ENCODE measurements at regions not wholly inside any gene's neighbourhood (a gene's known extent, or its start where the extent isn't known, plus 50 kb on each side); places are given as distances from the start of the nearest gene placed in this dataset.

- H3K27ac ChIP-seq: no peak overlapping the region
- TF ChIP-seq ZFX (IDR thresholded peaks at IDR 0.05; ENCODE audit: borderline replicate concordance): no peak
- TF ChIP-seq, protein P1, sequence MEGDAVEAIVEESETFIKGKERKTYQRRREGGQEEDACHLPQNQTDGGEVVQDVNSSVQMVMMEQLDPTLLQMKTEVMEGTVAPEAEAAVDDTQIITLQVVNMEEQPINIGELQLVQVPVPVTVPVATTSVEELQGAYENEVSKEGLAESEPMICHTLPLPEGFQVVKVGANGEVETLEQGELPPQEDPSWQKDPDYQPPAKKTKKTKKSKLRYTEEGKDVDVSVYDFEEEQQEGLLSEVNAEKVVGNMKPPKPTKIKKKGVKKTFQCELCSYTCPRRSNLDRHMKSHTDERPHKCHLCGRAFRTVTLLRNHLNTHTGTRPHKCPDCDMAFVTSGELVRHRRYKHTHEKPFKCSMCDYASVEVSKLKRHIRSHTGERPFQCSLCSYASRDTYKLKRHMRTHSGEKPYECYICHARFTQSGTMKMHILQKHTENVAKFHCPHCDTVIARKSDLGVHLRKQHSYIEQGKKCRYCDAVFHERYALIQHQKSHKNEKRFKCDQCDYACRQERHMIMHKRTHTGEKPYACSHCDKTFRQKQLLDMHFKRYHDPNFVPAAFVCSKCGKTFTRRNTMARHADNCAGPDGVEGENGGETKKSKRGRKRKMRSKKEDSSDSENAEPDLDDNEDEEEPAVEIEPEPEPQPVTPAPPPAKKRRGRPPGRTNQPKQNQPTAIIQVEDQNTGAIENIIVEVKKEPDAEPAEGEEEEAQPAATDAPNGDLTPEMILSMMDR (IDR thresholded peaks at IDR 0.05): no peak
Measured at GRCh38 chr14:98958048-98958631, 313.9 kb downstream of the BCL11B start.

GRCh38 chr14:98958632-98959031 is 313.4 kb downstream of the BCL11B start:
- no peak overlapping the region for H3K27ac ChIP-seq
- TF ChIP-seq ZFX (IDR thresholded peaks at IDR 0.05; ENCODE audit: borderline replicate concordance): no peak
- TF ChIP-seq, protein P1 (IDR thresholded peaks at IDR 0.05): no peak

DNA sequence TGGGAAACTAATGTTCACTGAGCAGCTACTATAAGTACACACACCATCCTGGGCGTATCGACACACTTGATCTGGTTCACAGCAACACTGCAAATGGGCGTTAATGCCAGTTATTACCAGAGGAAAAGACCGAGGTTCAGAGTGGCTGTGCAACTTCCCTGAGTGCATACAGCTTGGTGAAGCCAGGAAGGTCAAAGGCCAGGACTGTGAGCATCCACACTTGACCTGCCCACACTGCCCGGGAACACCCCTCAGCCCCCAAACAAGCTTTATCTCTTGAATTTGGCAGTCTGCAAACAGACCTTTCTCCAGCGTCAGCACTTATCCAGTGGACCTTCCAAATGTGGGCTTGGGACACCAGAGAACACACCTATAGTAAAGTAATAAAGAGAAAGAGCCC is 312.6 kb downstream of the BCL11B start:
- TF ChIP-seq ZFX (IDR thresholded peaks at IDR 0.05; ENCODE audit: borderline replicate concordance): no peak
- TF ChIP-seq, protein P1 (IDR thresholded peaks at IDR 0.05): no peak
- H3K27ac ChIP-seq: no peak overlapping the region

DNA sequence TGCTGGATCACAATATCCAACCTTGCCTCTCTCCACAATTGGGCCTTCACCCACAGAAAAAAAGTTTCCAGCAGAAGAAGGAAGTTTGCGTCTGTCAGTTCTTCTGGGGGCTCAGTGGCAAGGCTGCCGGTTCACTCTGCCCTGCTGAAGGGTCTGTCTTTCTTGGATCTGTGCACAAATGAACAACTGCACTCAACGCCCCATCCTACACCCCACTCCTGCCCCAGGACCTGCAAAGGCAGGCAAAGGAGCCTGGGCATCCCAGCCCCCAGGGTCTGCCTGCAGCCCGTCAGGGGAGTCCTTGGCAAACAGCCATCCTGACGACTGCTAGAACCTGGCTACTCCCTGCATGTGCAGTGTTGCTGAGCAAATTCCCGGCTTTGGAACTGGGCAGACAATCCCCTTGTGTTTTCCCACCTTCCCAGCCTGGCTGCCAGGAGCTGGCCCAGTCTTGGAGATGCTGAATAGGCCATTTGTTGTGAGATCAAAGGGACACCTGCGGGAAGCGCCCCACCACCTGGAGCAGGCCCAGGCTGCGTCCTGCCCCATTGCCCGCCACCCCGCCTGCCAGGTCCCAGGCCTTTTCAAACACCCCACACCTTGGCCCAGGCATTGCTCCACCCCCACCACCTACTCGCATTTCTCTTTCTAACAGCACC is 311.9 kb downstream of the BCL11B start:
- no peak overlapping the region for H3K27ac ChIP-seq
- TF ChIP-seq, protein P1 (IDR thresholded peaks at IDR 0.05): no peak
- TF ChIP-seq ZFX (IDR thresholded peaks at IDR 0.05; ENCODE audit: borderline replicate concordance): no peak

DNA sequence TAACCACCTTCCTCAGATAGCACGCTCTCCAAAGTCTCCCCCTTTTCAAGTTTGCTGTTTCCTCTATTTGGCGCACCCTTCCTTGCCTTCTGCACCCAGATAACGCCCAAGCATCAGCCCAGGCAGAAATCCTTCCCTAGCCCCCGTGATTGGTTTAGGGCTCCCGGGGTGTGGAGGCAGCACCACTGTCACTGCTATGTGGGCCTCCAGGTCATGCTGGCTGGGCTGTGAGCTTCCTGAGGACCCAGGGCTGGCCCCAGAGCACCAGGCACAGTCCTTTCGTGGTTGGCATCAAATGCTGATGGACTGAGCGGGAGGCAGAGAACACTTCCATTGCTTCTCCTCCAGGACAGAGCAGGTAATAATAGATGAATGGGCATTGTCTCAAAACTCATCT is 311.4 kb downstream of the BCL11B start:
- TF ChIP-seq, protein P1 (IDR thresholded peaks at IDR 0.05): no peak
- no peak for TF ChIP-seq ZFX (IDR thresholded peaks at IDR 0.05; ENCODE audit: borderline replicate concordance)
- H3K27ac ChIP-seq: no peak overlapping the region

GRCh38 chr14:98961191-98961590 is 310.8 kb downstream of the BCL11B start:
- no peak for TF ChIP-seq ZFX (IDR thresholded peaks at IDR 0.05; ENCODE audit: borderline replicate concordance)
- TF ChIP-seq, protein P1 (IDR thresholded peaks at IDR 0.05): no peak
- no peak overlapping the region for H3K27ac ChIP-seq

- TF ChIP-seq, protein P1 (IDR thresholded peaks at IDR 0.05): no peak
- TF ChIP-seq ZFX (IDR thresholded peaks at IDR 0.05; ENCODE audit: borderline replicate concordance): no peak
- no peak overlapping the region for H3K27ac ChIP-seq
Measured at GRCh38 chr14:98962118-98962517, 309.9 kb downstream of the BCL11B start.
